WTC11 (cell line): ENCODE measurements at regions not wholly inside any gene's neighbourhood (a gene's known extent, or its start where the extent isn't known, plus 50 kb on each side); places are given as distances from the start of the nearest gene placed in this dataset.
"Not testable (repeated sequence)": the region's sequence is repeated elsewhere in the genome, so short reads cannot be mapped to it uniquely, and the experiment has no call there.

Experiments
- ATF3 ChIP-seq: sonication (generic); formaldehyde crosslinking; conservative IDR thresholded peaks from 2 replicates; pipeline ENCODE4 v1.8.1; 2022; ENCODE audit warnings: mild to moderate bottlenecking, missing genetic modification reagents
- CREM ChIP-seq: sonication (generic); formaldehyde crosslinking; IDR thresholded peaks from 2 replicates; pipeline ENCODE4 v1.8.1; 2022; ENCODE audit warnings: mild to moderate bottlenecking, missing genetic modification reagents, moderate library complexity
- CTCF ChIP-seq: fragments of 200-600 bp; IDR thresholded peaks from 2 replicates; pipeline ENCODE4 v1.8.0; 2022; ENCODE audit warnings: antibody characterized with exemption
- E2F5 ChIP-seq: sonication (generic); formaldehyde crosslinking; IDR thresholded peaks from 2 replicates; pipeline ENCODE4 v1.8.1; 2022; ENCODE audit warnings: mild to moderate bottlenecking, moderate library complexity, missing genetic modification reagents
- HMGXB4 ChIP-seq: sonication (generic); formaldehyde crosslinking; IDR thresholded peaks from 2 replicates; pipeline ENCODE4 v1.8.1; 2023; ENCODE audit warnings: mild to moderate bottlenecking, moderate library complexity, missing genetic modification reagents
- JUN ChIP-seq: sonication (generic); formaldehyde crosslinking; IDR thresholded peaks from 2 replicates; pipeline ENCODE4 v1.8.0; 2023; ENCODE audit warnings: mild to moderate bottlenecking, missing genetic modification reagents
- MYBL2 ChIP-seq: sonication (generic); formaldehyde crosslinking; IDR thresholded peaks from 2 replicates; pipeline ENCODE4 v1.8.1; 2023; ENCODE audit warnings: mild to moderate bottlenecking, moderate library complexity, missing genetic modification reagents
- SMAD3 ChIP-seq: sonication (generic); formaldehyde crosslinking; IDR thresholded peaks from 2 replicates; pipeline ENCODE4 v1.8.0; 2022; ENCODE audit warnings: missing genetic modification reagents, mild to moderate bottlenecking, borderline replicate concordance
- TCF7 ChIP-seq: sonication (generic); formaldehyde crosslinking; IDR thresholded peaks from 2 replicates; pipeline ENCODE4 v1.8.0; 2022; ENCODE audit warnings: mild to moderate bottlenecking, low read depth, missing genetic modification reagents, moderate library complexity
- USF1 ChIP-seq: sonication (generic); formaldehyde crosslinking; IDR thresholded peaks from 2 replicates; pipeline ENCODE4 v1.8.0; 2022; ENCODE audit warnings: mild to moderate bottlenecking, missing genetic modification reagents
- ZNF138 ChIP-seq: sonication (generic); formaldehyde crosslinking; conservative IDR thresholded peaks from 2 replicates; pipeline ENCODE4 v1.8.1; 2022; ENCODE audit warnings: mild to moderate bottlenecking, moderate library complexity, missing genetic modification reagents

GRCh38 chr15:22160741-22161140 lies 80.4 kb downstream of the OR4M2 start:
- TF ChIP-seq USF1; CTCF; E2F5 (CRISPR knock-in tag); ATF3 (CRISPR knock-in tag); HMGXB4 (CRISPR knock-in tag); TCF7; SMAD3 (CRISPR knock-in tag); CREM (CRISPR knock-in tag); ZNF138 (CRISPR knock-in tag); JUN (CRISPR knock-in tag); MYBL2: not testable (repeated sequence)
